ENCODE measurements at regions not wholly inside any gene's neighbourhood (a gene's known extent, or its start where the extent isn't known, plus 50 kb on each side); places are given as distances from the start of the nearest gene placed in this dataset.

- Histone ChIP-seq H3K36me3 (ENCODE audit: control insufficient read depth, insufficient read depth, low read length) (no peaks in the 10 kb centered on the region), H3K27me3 (ENCODE audit: control insufficient read depth, insufficient read depth, low read length) (no peaks in the 10 kb centered on the region), H3K4me3 (ENCODE audit: low read depth, low read length) (no peak overlapping the region)
- DNase-seq (ENCODE audit: low read depth), result no peak
- no peak for TF ChIP-seq CTCF (IDR thresholded peaks at IDR 0.05; ENCODE audit: insufficient read depth, low read length, poor library complexity, severe bottlenecking)
These were observed 158.8 kb upstream of the FBXO11 start for GRCh38 chr2:48065096-48065495.

- Histone ChIP-seq H3K27me3 (ENCODE audit: control insufficient read depth, insufficient read depth, low read length) (no peaks in the 10 kb centered on the region), H3K36me3 (ENCODE audit: control insufficient read depth, insufficient read depth, low read length) (no peaks in the 10 kb centered on the region), H3K4me3 (ENCODE audit: low read depth, low read length) (no peak overlapping the region)
- no peak for DNase-seq (ENCODE audit: low read depth)
- TF ChIP-seq CTCF (IDR thresholded peaks at IDR 0.05; ENCODE audit: insufficient read depth, low read length, poor library complexity, severe bottlenecking), result no peak
These were observed 159.7 kb upstream of the FBXO11 start for GRCh38 chr2:48066000-48066399.

- no peak for TF ChIP-seq CTCF (IDR thresholded peaks at IDR 0.05; ENCODE audit: insufficient read depth, low read length, poor library complexity, severe bottlenecking)
- no peaks in the 10 kb centered on the region for H3K36me3 ChIP-seq (ENCODE audit: control insufficient read depth, insufficient read depth, low read length)
- no peak overlapping the region for H3K4me3 ChIP-seq (ENCODE audit: low read depth, low read length)
- no peak for DNase-seq (ENCODE audit: low read depth)
- no peaks in the 10 kb centered on the region for H3K27me3 ChIP-seq (ENCODE audit: control insufficient read depth, insufficient read depth, low read length)
These were observed 163.5 kb upstream of the FBXO11 start for GRCh38 chr2:48069769-48070168.

- Histone ChIP-seq H3K27me3 (ENCODE audit: control insufficient read depth, insufficient read depth, low read length) (no peaks in the 10 kb centered on the region), H3K4me3 (ENCODE audit: low read depth, low read length) (no peak overlapping the region), H3K36me3 (ENCODE audit: control insufficient read depth, insufficient read depth, low read length) (no peaks in the 10 kb centered on the region)
- no peak for TF ChIP-seq CTCF (IDR thresholded peaks at IDR 0.05; ENCODE audit: insufficient read depth, low read length, poor library complexity, severe bottlenecking)
- no peak for DNase-seq (ENCODE audit: low read depth)
These were observed 164.1 kb upstream of the FBXO11 start for GRCh38 chr2:48070415-48070814.

- TF ChIP-seq CTCF (IDR thresholded peaks at IDR 0.05; ENCODE audit: insufficient read depth, low read length, poor library complexity, severe bottlenecking), result no peak
These were observed 166.3 kb upstream of the FBXO11 start for GRCh38 chr2:48072583-48072982.

GRCh38 chr2:48075631-48076030 is 169.3 kb upstream of the FBXO11 start:
- Histone ChIP-seq H3K36me3 (ENCODE audit: control insufficient read depth, insufficient read depth, low read length) (no peaks in the 10 kb centered on the region), H3K27me3 (ENCODE audit: control insufficient read depth, insufficient read depth, low read length) (no peaks in the 10 kb centered on the region), H3K4me3 (ENCODE audit: low read depth, low read length) (no peak overlapping the region)
- no peak for DNase-seq (ENCODE audit: low read depth)
- no peak for TF ChIP-seq CTCF (IDR thresholded peaks at IDR 0.05; ENCODE audit: insufficient read depth, low read length, poor library complexity, severe bottlenecking)

More at GRCh38 chr2:48072583-48072982, 166.3 kb upstream of the FBXO11 start:
- no peak overlapping the region for H3K4me3 ChIP-seq (ENCODE audit: low read depth, low read length)
- H3K27me3 ChIP-seq (ENCODE audit: control insufficient read depth, insufficient read depth, low read length), result no peaks in the 10 kb centered on the region
- H3K36me3 ChIP-seq (ENCODE audit: control insufficient read depth, insufficient read depth, low read length), result no peaks in the 10 kb centered on the region
- DNase-seq (ENCODE audit: low read depth), result no peak

Data from kidney epithelial cell (primary cell).